GDM1 (cell line): ENCODE measurements at regions not wholly inside any gene's neighbourhood (a gene's known extent, or its start where the extent isn't known, plus 50 kb on each side); places are given as distances from the start of the nearest gene placed in this dataset.
"Not testable (repeated sequence)": the region's sequence is repeated elsewhere in the genome, so short reads cannot be mapped to it uniquely, and the experiment has no call there.

Source experiments
- DNase-seq: peaks from one replicate; lab custom pipeline; 2025; lab: John Stamatoyannopoulos, UW

DNA sequence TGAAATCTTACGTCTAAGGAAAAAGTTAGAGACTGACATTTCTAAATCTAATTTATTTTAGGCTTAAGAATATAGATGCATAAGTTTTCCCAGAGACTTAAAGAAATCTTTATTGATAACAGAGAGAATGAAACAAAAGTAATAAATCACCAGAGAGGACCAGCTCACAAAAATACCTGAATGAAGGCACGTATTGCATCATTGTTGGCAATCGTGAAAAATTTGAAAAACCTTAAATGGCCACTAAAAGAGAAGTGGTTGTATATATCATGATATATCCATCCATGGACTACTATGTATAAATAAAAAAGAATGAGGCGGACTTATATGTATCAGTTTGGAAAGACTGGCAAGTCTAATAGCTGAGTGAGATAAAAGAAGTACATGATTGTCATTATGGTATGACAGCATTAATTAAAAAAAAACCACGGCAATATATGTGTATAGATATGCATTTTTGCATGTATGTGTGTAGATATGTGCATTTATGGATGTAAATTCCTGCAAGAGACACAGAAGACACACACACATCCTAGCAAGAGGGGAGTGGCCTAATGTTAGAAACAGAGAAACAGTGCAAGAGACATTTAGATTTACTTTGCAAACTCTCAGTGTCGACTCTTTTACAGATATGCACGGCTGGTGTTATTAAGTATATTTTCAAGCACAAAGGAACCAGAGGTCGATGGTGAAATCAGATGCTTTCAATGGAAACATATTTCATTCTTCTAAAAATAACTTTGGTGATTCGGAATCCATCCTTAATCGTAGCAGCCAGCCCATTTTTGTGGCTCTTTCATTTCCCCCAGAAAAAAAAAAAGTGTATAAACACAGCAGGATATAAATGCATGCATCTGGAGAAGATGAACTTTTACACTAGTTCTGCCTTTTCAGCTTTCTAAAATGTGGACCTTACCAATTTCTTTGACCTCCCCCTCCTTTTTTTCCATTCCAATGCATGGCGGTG, 156.1 kb upstream of the SALL4 start:
- DNase-seq, result no peak

- no peak for DNase-seq
These were observed 153.4 kb upstream of the SALL4 start for GRCh38 chr20:51955756-51956155.

GRCh38 chr20:51953731-51954340, 151.5 kb upstream of the SALL4 start:
- no peak for DNase-seq

DNA sequence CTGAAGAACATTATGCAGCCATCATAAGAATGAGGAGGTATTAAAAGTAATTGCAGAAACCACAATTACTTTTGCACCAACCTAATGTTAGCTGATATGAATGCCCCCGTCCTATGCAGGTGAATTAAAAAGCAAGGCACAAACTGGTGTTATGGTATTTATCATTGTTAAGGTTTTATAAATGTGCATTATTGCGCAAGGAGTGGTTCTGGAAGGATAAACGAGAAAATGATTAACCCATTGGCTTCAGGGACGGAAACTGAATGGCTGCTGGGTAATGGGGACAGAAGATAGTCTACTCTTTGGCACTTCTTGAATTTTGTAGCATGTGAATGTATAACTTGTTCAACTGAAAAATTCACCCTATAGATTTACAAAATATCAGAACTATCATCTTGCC, 148.6 kb upstream of the SALL4 start:
- DNase-seq, result no peak

DNA sequence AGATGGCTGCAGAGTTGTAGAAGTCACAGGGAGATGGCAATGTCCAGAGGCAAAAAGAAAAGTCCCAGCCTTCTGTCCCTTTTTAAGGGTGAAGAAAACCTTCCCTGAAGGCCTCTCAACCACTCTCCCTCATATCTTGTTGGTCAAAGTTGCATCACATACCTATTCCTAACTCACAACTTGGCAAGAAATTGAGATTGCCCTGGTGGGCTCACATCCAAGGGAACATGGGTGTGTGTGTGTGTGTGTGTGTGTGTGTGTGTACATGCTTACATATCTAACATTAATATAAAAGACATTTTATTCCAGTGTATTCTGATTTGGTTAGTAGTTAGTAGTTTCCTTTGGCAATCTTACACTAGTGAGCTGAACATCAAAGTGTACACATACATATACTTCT, 144.3 kb upstream of the SALL4 start:
- no peak for DNase-seq

GRCh38 chr20:51945881-51946280, 143.6 kb upstream of the SALL4 start:
- no peak for DNase-seq

- DNase-seq, result no peak
These were observed 142.9 kb upstream of the SALL4 start for GRCh38 chr20:51945177-51945576.

DNA sequence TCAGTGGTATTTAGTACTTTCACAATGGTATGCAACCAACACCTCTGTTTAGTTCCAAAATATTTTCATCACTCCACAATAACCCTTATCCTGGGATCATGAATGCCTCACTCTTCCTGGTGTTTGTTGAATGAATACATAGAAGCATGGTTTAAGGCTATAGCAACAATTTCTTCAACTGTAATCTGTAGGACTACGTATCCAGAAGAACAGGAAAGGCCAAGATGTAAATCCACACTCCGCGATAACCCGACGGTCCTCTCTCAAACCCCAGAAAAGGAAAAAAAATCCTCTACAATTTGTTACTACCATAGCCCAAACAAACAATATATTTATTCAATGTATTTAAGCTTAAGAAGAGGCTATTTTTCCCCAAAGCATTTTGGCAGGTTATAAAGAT, 141.4 kb upstream of the SALL4 start:
- no peak for DNase-seq

DNA sequence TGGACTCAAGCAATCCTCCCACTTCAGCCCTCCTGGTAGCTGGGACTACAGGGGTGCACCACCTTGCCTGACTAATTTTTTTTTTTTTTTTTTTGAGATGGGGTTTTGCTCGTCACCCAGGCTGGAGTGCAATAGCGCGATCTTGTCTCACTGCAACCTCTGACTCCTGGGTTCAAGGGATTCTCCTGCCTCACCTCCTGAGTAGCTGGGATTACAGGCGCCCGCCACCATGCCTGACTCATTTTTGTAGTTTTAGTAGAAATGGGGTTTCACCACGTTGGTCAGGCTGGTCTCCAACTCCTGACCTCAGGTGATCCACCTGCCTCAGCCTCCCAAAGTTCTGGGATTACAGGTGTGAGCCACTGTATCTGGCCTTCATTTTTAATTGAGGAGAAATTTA, 141.0 kb upstream of the SALL4 start:
- DNase-seq, result not testable (repeated sequence)

GRCh38 chr20:51941503-51941902, 139.2 kb upstream of the SALL4 start:
- no peak for DNase-seq

DNA sequence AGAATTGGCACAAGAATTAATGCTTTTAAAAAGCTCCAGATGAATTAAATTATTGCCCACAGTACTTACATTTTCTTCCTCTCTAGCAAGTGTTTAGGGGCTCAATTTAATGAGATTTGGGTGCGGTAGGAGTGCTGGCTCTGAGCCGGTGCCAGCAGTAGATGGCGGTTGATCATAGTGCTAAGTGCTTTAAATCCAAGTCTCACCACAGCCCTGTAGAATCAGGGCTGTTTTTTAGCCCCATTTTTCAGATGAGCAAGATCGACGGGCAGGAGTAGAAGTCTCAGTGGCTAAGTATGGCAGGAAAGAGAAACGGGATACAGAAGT, 136.9 kb upstream of the SALL4 start:
- no peak for DNase-seq

DNA sequence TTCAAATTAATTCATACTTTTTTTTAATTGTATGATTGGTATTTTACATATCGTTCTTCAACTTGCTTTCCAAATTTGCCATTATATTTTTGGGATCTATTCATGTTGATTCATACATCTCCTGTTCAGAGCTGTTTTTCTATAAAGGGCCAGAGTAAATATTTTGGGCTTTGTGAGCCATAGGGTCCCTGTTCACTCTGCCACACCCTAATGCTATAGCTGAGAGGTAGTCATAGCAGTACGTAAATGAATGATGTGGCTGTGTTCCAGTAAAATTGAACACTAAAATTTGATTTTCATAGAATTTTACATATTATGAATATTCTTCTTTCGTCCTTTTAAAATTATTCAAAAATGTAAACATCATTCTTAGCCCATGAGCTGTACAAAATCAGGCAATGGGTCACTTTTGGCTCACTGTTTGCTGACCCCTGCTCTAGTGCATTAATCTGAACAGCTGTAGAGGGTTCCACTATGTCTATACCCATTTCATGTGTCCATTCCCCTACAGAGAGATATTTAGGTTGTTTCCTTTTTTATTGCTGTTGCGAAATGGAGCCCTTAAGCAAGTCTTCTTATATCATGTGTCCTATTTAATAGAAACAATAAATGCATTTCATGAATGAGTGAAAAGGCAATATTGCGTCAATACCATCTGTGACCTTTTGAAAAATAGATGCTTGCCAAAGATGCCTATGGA, 136.4 kb upstream of the SALL4 start:
- no peak for DNase-seq

DNA sequence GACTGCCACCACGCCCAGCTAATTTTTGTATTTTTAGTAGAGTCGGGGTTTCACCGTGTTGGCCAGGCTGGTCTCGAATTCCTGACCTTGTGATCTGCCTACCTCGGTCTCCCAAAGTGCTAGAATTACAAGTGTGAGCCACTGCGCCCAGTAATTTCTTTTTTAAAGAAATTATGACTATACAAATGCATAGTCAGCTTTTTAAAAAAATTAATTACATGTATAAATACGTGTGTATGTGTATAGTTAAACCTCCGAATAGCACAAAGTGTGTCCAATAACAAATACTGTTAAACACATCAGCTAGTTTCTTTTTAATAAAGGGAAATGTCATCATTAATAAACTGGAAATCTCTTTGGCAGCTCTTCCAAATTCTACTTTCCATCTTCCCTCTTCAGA, 135.5 kb upstream of the SALL4 start:
- no peak for DNase-seq

- no peak for DNase-seq
These were observed 134.1 kb upstream of the SALL4 start for GRCh38 chr20:51936377-51936776.

DNA sequence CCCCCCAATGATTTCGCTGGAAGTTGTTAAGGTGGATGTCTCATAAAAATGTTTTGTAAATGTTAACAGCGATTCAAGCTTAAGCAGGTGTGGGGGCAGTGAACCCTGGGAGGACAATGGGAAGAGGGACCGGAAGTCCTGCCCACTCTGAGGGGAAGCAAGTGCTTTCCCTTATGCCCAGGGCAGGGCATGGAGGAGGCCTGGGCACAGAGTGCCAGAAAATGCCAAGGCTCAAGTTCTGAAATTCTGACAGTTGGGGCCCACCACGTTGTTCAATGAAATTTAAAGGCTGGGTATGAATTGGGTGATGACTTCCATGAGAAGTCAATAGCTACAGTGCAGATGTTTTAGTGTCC, 132.7 kb upstream of the SALL4 start:
- no peak for DNase-seq

GRCh38 chr20:51934301-51935002, 132.1 kb upstream of the SALL4 start:
- no peak for DNase-seq

- no peak for DNase-seq
These were observed 129.1 kb upstream of the SALL4 start for GRCh38 chr20:51931371-51931781.

- no peak for DNase-seq
These were observed 128.5 kb upstream of the SALL4 start for GRCh38 chr20:51930775-51931174.

DNA sequence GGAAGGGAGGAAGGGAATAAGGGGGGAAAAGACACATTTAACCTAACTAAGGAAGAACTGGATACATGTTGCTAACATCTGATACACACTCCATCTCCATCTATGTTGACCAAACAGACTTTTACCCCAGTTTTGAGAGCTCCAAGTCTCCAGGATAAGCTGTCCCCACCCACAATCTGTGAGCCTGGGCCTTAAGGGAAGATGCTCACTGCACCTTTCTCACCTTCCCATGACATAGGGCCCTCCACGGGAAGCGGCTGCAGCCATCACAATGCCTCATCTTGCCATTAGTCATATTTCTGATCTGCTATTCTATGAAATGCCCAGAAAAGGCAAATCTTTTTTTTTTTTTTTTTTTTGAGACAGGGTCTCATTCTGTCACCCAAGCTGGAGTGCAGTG, 126.6 kb upstream of the SALL4 start:
- no peak for DNase-seq

DNA sequence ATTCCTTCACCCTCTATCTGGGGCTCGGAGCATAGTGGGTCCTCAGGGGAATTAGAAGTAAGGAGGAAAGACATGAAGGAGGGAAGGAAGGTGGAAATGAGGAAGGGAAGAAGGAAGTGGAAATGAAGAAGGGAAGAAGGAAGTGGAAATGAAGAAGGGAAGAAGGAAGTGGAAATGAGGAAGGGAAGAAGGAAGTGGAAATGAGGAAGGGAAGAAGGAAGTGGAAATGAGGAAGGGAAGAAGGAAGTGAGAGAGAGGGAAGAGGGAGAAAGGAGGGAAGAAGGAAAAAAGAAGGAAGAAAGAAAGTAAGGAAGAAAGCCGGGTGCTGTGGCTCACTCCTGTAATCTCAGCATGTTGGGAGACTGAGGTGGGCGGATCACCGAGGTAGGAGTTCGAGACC, 125.6 kb upstream of the SALL4 start:
- DNase-seq, result not testable (repeated sequence)

GRCh38 chr20:51926670-51927305, 124.5 kb upstream of the SALL4 start:
- no peak for DNase-seq

- DNase-seq, result no peak
These were observed 122.2 kb upstream of the SALL4 start for GRCh38 chr20:51924509-51924908.
